Body of pancreas (tissue), 4 donors: ENCODE measurements at regions not wholly inside any gene's neighbourhood (a gene's known extent, or its start where the extent isn't known, plus 50 kb on each side); places are given as distances from the start of the nearest gene placed in this dataset. TPM values are rescaled to one million over a fixed set of nuclear protein-coding genes. Genes with fewer than 3 reads are reported as not detected.

Source experiments
- ATAC-seq: fragments of 150-250 bp; one replicate; pipeline ENCODE4 v1.9.1; 2016
- DNase-seq, 4 donors: peaks; one replicate each; pipeline ENCODE4 v3.0.0-alpha.2; 2019
- H3K27ac ChIP-seq, 4 donors: fragments of 200-600 bp; sonication (generic); 1 replicate in 3 of 4; 2 replicates in 1 of 4; pipeline versions ENCODE4 v1.5.1 to v1.6.1; 2016 to 2019; ENCODE audit warnings: mild to moderate bottlenecking in 1 of 4, mixed read lengths in 1 of 4, moderate library complexity in 1 of 4
- H3K27me3 ChIP-seq, 2 donors: fragments of 200-600 bp; sonication (generic); one replicate each; pipeline ENCODE4 v1.6.0; 2016; ENCODE audit warnings: mild to moderate bottlenecking in 1 of 2
- H3K36me3 ChIP-seq, 2 donors: fragments of 200-600 bp; sonication (generic); replicated peaks in 1 of 2; 2 replicates each; pipeline ENCODE4 v1.5.1; 2016; ENCODE audit warnings: low read depth in 2 of 2; ENCODE audit not compliant: insufficient read depth in 1 of 2
- H3K4me1 ChIP-seq: fragments of 200-600 bp; sonication (generic); one replicate; pipeline ENCODE4 v1.6.0; 2016
- H3K4me3 ChIP-seq, 2 donors: fragments of 200-600 bp; sonication (generic); 1 replicate in 1 of 2; 2 replicates in 1 of 2; pipeline ENCODE4 v1.5.1; 2016 to 2019
- H3K9me3 ChIP-seq, 3 donors: fragments of 200-600 bp; sonication (generic); 1 replicate in 2 of 3; 2 replicates in 1 of 3; pipeline ENCODE4 v1.5.1; 2016
- CTCF ChIP-seq, 7 experiments: fragments of 450-650 bp in 4 of 7; fragments of 200-600 bp in 3 of 7; sonication (generic) in 3 of 7; IDR thresholded peaks; one replicate each; pipeline ENCODE4 v1.5.1; 2016 to 2019; ENCODE audit warnings: antibody characterized with exemption in 7 of 7
- POLR2A ChIP-seq, 3 donors: fragments of 450-650 bp; IDR thresholded peaks; one replicate each; pipeline ENCODE4 v1.6.1; 2016; ENCODE audit warnings: antibody characterized with exemption in 3 of 3, mild to moderate bottlenecking in 2 of 3
- WGBS, 2 donors: methylation state at CpG; one replicate each; pipeline ENCODE4 v1.1.5; 2017; 5-methylcytosine and 5-hydroxymethylcytosine counted together
- intact Hi-C: fragments of 100-400 bp; cut with DNase I; formaldehyde crosslinking; loops from one replicate; pipeline ENCODE4 v1.15.1; 2023
- small RNA-seq: library from RNA; depleted of rRNA; stranded (forward); fragments of <200 nt; gene quantifications from one replicate; pipeline ENCODE3, GENCODE V24; 2016

GRCh38 chr9:104025945-104026344, 68.2 kb upstream of the SMC2 start:
- H3K27me3 ChIP-seq: peaks cover 0 to 4% of the 10 kb centered on the region in 2 donors
- no peaks in the 10 kb centered on the region for H3K36me3 ChIP-seq
- no peaks in the 10 kb centered on the region for H3K4me1 ChIP-seq
- DNase-seq (no peak), ATAC-seq (no peak)
- H3K4me3 ChIP-seq: no peak overlapping the region
- 29 to 30% methylated on average over 2 of the region's 2 CpGs for WGBS, 2 donors
- TF ChIP-seq CTCF (IDR thresholded peaks at IDR 0.05): peak in 1 of 7 experiments; percentile 5
- no peak for TF ChIP-seq POLR2A (IDR thresholded peaks at IDR 0.05)
- intact Hi-C loops: no loop called here
- H3K9me3 ChIP-seq: no peaks in the 10 kb centered on the region
- H3K27ac ChIP-seq: no peak overlapping the region

- no peaks in the 10 kb centered on the region for H3K27me3 ChIP-seq
- DNase-seq: no peak
- no peak overlapping the region for H3K27ac ChIP-seq
- no peak overlapping the region for H3K4me3 ChIP-seq
- ATAC-seq: no peak
- H3K9me3 ChIP-seq: no peaks in the 10 kb centered on the region
- 22 to 24% methylated on average over 5 of the region's 5 CpGs for WGBS, 2 donors
- intact Hi-C loops: no loop called here
- TF ChIP-seq CTCF (IDR thresholded peaks at IDR 0.05) (no peak), POLR2A (IDR thresholded peaks at IDR 0.05) (no peak)
- no peaks in the 10 kb centered on the region for H3K36me3 ChIP-seq
- no peaks in the 10 kb centered on the region for H3K4me1 ChIP-seq
Observed at GRCh38 chr9:104027295-104027694, 66.8 kb upstream of the SMC2 start.

DNA sequence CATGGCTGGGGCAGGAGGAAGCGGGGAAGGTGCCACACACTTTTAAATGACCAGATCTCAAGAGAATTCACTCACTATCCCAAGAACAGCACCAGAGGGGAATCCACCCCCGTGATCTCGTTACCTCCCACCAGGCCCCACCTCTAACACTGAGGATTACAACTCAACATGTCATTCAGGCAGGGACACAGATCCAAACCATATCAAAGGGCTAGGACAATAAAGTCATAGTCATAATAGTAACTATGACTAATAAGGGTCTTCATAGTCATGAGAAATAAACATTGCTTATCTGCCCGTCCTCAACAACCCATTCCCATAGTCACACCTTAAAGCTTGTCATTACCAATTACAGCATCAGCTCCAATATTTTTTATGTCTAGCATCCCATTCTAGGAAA, 65.3 kb upstream of the SMC2 start:
- ATAC-seq: no peak
- 72 to 75% methylated on average over 4 of the region's 4 CpGs for WGBS, 2 donors
- H3K36me3 ChIP-seq: no peaks in the 10 kb centered on the region
- no peaks in the 10 kb centered on the region for H3K4me1 ChIP-seq
- H3K4me3 ChIP-seq: no peak overlapping the region
- no peak for DNase-seq
- no peak for TF ChIP-seq CTCF (IDR thresholded peaks at IDR 0.05)
- H3K27me3 ChIP-seq: no peaks in the 10 kb centered on the region
- no peak overlapping the region for H3K27ac ChIP-seq
- no peaks in the 10 kb centered on the region for H3K9me3 ChIP-seq
- intact Hi-C loops: no loop called here

Small RNA genes lying in the stretch of these regions (small RNA-seq; reads per million reads assigned to genes)
- gene RNA5SP291: not detected
